HepG2 (cell line): ENCODE measurements at regions not wholly inside any gene's neighbourhood (a gene's known extent, or its start where the extent isn't known, plus 50 kb on each side); places are given as distances from the start of the nearest gene placed in this dataset.

ENCODE experiments used
- ATAC-seq: fragments of 200-7000 bp; cut with Tn5 transposase; 3 replicates; pipeline ENCODE4 v1.9.1; 2020; ENCODE audit warnings: mild to moderate bottlenecking, moderate library complexity
- BruUV-seq: library from RNA; stranded (reverse); fragments of 400-500 nt; replicated peaks from 2 replicates; lab custom pipeline; 2021; lab: Mats Ljungman, UMichigan
- CTCF ChIA-PET: fragments of 300-600 bp; formaldehyde crosslinking; extraction: SDS; loops from one replicate; lab custom pipeline; 2021; ENCODE audit warnings: low total read pairs, inconsistent platforms, low intra/inter-chr PET ratio; lab: Yijun Ruan, JAX
- POLR2A ChIA-PET: fragments of 350-600 bp; sonication (Branson Sonifier 250); formaldehyde crosslinking; loops from one replicate; lab custom pipeline; 2020; ENCODE audit warnings: antibody characterized with exemption, inconsistent platforms; lab: Yijun Ruan, JAX
- DNase-seq: peaks from one replicate; pipeline ENCODE4 v3.0.0-alpha.2; 2015; ENCODE audit warnings: low spot score
- FAIRE-seq: peaks from 3 replicates; lab custom pipeline; 2011; peaks lifted over from hg19 to GRCh38; lab: Jason Lieb, UNC
- H2AFZ ChIP-seq: one replicate; pipeline ENCODE4 v1.6.1; 2011; ENCODE audit warnings: low read length, inconsistent platforms
- H3K27ac ChIP-seq: fragments of 300-600 bp; 3 replicates; pipeline ENCODE4 v1.8.0; 2011; ENCODE audit warnings: mixed run types, mild to moderate bottlenecking, mixed read lengths, low read length, inconsistent platforms; ENCODE audit not compliant: insufficient read depth; ENCODE audit errors: extremely low read length
- H3K27me3 ChIP-seq, 2 experiments: fragments of 200-600 bp in 1 of 2; 2 replicates in 1 of 2; 3 replicates in 1 of 2; pipeline versions ENCODE4 v1.6.0 to v1.8.0; 2011; ENCODE audit warnings: low read length in 2 of 2, mild to moderate bottlenecking in 2 of 2, moderate library complexity in 2 of 2, inconsistent platforms in 1 of 2; ENCODE audit not compliant: insufficient read depth in 2 of 2, control insufficient read depth in 1 of 2
- H3K36me3 ChIP-seq, 2 experiments: fragments of 200-600 bp in 1 of 2; replicated peaks in 1 of 2; 2 replicates in 1 of 2; 3 replicates in 1 of 2; pipeline versions ENCODE4 v1.5.1 to v1.8.0; 2011; ENCODE audit warnings: low read length in 2 of 2, inconsistent platforms in 1 of 2; ENCODE audit not compliant: insufficient read depth in 2 of 2, control insufficient read depth in 1 of 2
- H3K4me1 ChIP-seq: 2 replicates; pipeline ENCODE4 v1.5.1; 2012; ENCODE audit warnings: low read length, inconsistent platforms; ENCODE audit not compliant: insufficient read depth
- H3K4me2 ChIP-seq: 2 replicates; pipeline ENCODE4 v1.6.0; 2011; ENCODE audit warnings: low read depth, low read length, inconsistent platforms
- H3K4me3 ChIP-seq, 3 experiments: fragments of 200-600 bp in 1 of 3; sonication (generic), shearing (Covaris generic) in 1 of 3; replicated peaks in 1 of 3; 2 replicates each; pipeline ENCODE4 v1.5.1; 2011 to 2016; ENCODE audit warnings: low read length in 3 of 3, inconsistent platforms in 2 of 3, low read depth in 2 of 3, mild to moderate bottlenecking in 2 of 3, control low read depth in 1 of 3, mixed read lengths in 1 of 3; ENCODE audit not compliant: insufficient read depth in 1 of 3
- H3K79me2 ChIP-seq: one replicate; pipeline ENCODE4 v1.6.1; 2011; ENCODE audit warnings: low read length, inconsistent platforms; ENCODE audit not compliant: insufficient read depth
- H3K9ac ChIP-seq: 2 replicates; pipeline ENCODE4 v1.6.0; 2011; ENCODE audit warnings: mild to moderate bottlenecking, low read depth, low read length, inconsistent platforms; ENCODE audit not compliant: insufficient read depth
- H3K9me3 ChIP-seq: 2 replicates; pipeline ENCODE4 v1.5.1; 2012; ENCODE audit warnings: mild to moderate bottlenecking, low read length
- H4K20me1 ChIP-seq: 2 replicates; pipeline ENCODE4 v1.6.0; 2011; ENCODE audit warnings: inconsistent platforms, mild to moderate bottlenecking, low read length, moderate library complexity; ENCODE audit not compliant: insufficient read depth
- BORCS8-MEF2B ChIP-seq: sonication (generic); formaldehyde crosslinking; IDR thresholded peaks from 2 replicates; pipeline ENCODE4 v1.8.0; 2022; ENCODE audit warnings: mild to moderate bottlenecking, missing genetic modification reagents
- FOXA1 ChIP-seq, 2 experiments: fragments of 450-650 bp in 1 of 2; sonication (generic) in 1 of 2; formaldehyde crosslinking in 1 of 2; IDR thresholded peaks; 2 replicates each; pipeline versions ENCODE4 v1.4.0 to v1.6.1; 2016 to 2020; ENCODE audit warnings: missing genetic modification reagents in 1 of 2
- GATA4 ChIP-seq: sonication (generic); IDR thresholded peaks from 2 replicates; pipeline ENCODE4 v1.6.1; 2016; ENCODE audit warnings: antibody characterized with exemption, low read depth, borderline replicate concordance
- IKZF4 ChIP-seq: sonication (generic); formaldehyde crosslinking; IDR thresholded peaks from 2 replicates; pipeline ENCODE4 v1.5.1; 2020; ENCODE audit warnings: borderline replicate concordance, mild to moderate bottlenecking, low read depth, missing genetic modification reagents; ENCODE audit errors: not compliant biosample characterization
- ISX ChIP-seq: sonication (generic); formaldehyde crosslinking; conservative IDR thresholded peaks from 2 replicates; pipeline ENCODE4 v1.5.0; 2020; ENCODE audit warnings: missing genetic modification reagents
- JUND ChIP-seq: sonication (generic); formaldehyde crosslinking; IDR thresholded peaks from 2 replicates; pipeline ENCODE4 v1.8.0; 2022; ENCODE audit warnings: mild to moderate bottlenecking, missing genetic modification reagents
- LBX2 ChIP-seq: sonication (generic); formaldehyde crosslinking; IDR thresholded peaks from 2 replicates; pipeline ENCODE4 v1.5.0; 2020; ENCODE audit warnings: missing genetic modification reagents, mild to moderate bottlenecking, borderline replicate concordance
- MXD4 ChIP-seq: IDR thresholded peaks from 2 replicates; pipeline ENCODE4 v1.6.1; 2016; ENCODE audit warnings: mild to moderate bottlenecking, missing biosample characterization, missing genetic modification reagents
- NBN ChIP-seq: fragments of 450-650 bp; conservative IDR thresholded peaks from 2 replicates; pipeline ENCODE4 v1.6.1; 2017
- NCOA5 ChIP-seq: sonication (generic); formaldehyde crosslinking; IDR thresholded peaks from 2 replicates; pipeline ENCODE4 v1.4.0; 2020; ENCODE audit warnings: missing genetic modification reagents
- PHB2 ChIP-seq: fragments of 450-650 bp; IDR thresholded peaks from 2 replicates; pipeline ENCODE4 v1.6.1; 2018; ENCODE audit not compliant: partially characterized antibody
- PITX1 ChIP-seq: sonication (generic); formaldehyde crosslinking; IDR thresholded peaks from 2 replicates; pipeline ENCODE4 v1.5.1; 2020; ENCODE audit warnings: mild to moderate bottlenecking, missing genetic modification reagents
- TOE1 ChIP-seq: sonication (generic); formaldehyde crosslinking; IDR thresholded peaks from 2 replicates; pipeline ENCODE4 v1.4.0; 2020; ENCODE audit warnings: mild to moderate bottlenecking, missing genetic modification reagents
- TP53 ChIP-seq: sonication (generic); formaldehyde crosslinking; conservative IDR thresholded peaks from 2 replicates; pipeline ENCODE4 v1.4.0; 2020; ENCODE audit warnings: missing genetic modification reagents
- ZNF768 ChIP-seq: sonication (generic); formaldehyde crosslinking; IDR thresholded peaks from 2 replicates; pipeline ENCODE4 v1.4.0; 2020; ENCODE audit warnings: missing genetic modification reagents
- WGBS: methylation state at CpG from one replicate; pipeline ENCODE4 v1.1.6; 2017; ENCODE audit warnings: low lambda C conversion rate; 5-methylcytosine and 5-hydroxymethylcytosine counted together
- in situ Hi-C: cut with HindIII; loops from 2 replicates; pipeline ENCODE4 v1.10.0; 2017; ENCODE audit warnings: low pct_unique_long_range_greater_than_20kb; ENCODE audit not compliant: extremely low pct_ligation_motif_present
- intact Hi-C: fragments of 100-400 bp; cut with micrococcal nuclease; formaldehyde crosslinking; loops from one replicate; pipeline ENCODE4 v1.10.0; 2022; ENCODE audit not compliant: unreplicated experiment

- TF ChIP-seq ZNF768 = no peak
- TF ChIP-seq JUND (CRISPR knock-in tag) = no peak
Measured at GRCh38 chr2:133828913-133829312, 260.6 kb upstream of the NCKAP5 start (continued).

GRCh38 chr2:133829450-133830020 lies 261.3 kb upstream of the NCKAP5 start:
- WGBS = under 1% methylated on average over 3 of the region's 3 CpGs
- intact Hi-C loops (no loop called here), in situ Hi-C loops (no loop called here)
- Histone ChIP-seq H3K27me3 (no peaks in the 10 kb centered on the region), H3K9ac (no peak overlapping the region), H3K4me2 (no peak overlapping the region), H3K4me1 (no peaks in the 10 kb centered on the region), H2AFZ (no peak overlapping the region), H3K27ac (no peak overlapping the region), H3K79me2 (no peaks in the 10 kb centered on the region), H3K9me3 (no peaks in the 10 kb centered on the region), H4K20me1 (no peaks in the 10 kb centered on the region; the same call in 1 of the 2 replicates), H3K36me3 (no peaks in the 10 kb centered on the region), H3K4me3 (no peak overlapping the region)
- ChIA-PET CTCF (no interaction called here), POLR2A (no interaction called here)
- no peak for TF ChIP-seq IKZF4 (CRISPR knock-in tag)
- no peak for TF ChIP-seq LBX2 (CRISPR knock-in tag)
- TF ChIP-seq GATA4 = no peak
- no peak for TF ChIP-seq NCOA5 (CRISPR knock-in tag)
- no peak for TF ChIP-seq PHB2
- no TSS peak for BruUV-seq
- ATAC-seq (no peak), DNase-seq (no peak), FAIRE-seq (no peak)

GRCh38 chr2:133833746-133834145 lies 265.5 kb upstream of the NCKAP5 start:
- H2AFZ ChIP-seq = no peak overlapping the region
- no peaks in the 10 kb centered on the region for H3K27me3 ChIP-seq
- no TSS peak for BruUV-seq
- 0% methylated on average over 1 of the region's 1 CpG for WGBS
- intact Hi-C loops = no loop called here
- FAIRE-seq (no peak), DNase-seq (no peak)
- H3K79me2 ChIP-seq = no peaks in the 10 kb centered on the region
- H3K36me3 ChIP-seq = no peaks in the 10 kb centered on the region
- CTCF ChIA-PET = no interaction called here
- TF ChIP-seq PITX1 (CRISPR knock-in tag) (no peak), MXD4 (CRISPR knock-in tag) (no peak), ISX (CRISPR knock-in tag) (no peak), NBN (no peak), BORCS8-MEF2B (CRISPR knock-in tag) (no peak), TP53 (CRISPR knock-in tag) (no peak), TOE1 (no peak), FOXA1 (IDR thresholded peaks at IDR 0.05) (0 out of 2 replicates have a peak, but pooled peaks have one; percentile 14), FOXA1 (CRISPR knock-in tag; IDR thresholded peaks at IDR 0.05) (no peak)
- TF ChIP-seq, all 625 proteins: peak for 1
- Histone ChIP-seq H3K9me3 (no peaks in the 10 kb centered on the region), H3K4me3 (no peak overlapping the region), H3K27ac (no peak overlapping the region), H3K9ac (no peak overlapping the region), H4K20me1 (no peaks in the 10 kb centered on the region; the same call in 1 of the 2 replicates), H3K4me2 (no peak overlapping the region), H3K4me1 (no peaks in the 10 kb centered on the region)
- ATAC-seq = no peak
- in situ Hi-C loops = no loop called here
- POLR2A ChIA-PET = no interaction called here
